Ectodermal cell (in vitro differentiated cells): ENCODE measurements at regions not wholly inside any gene's neighbourhood (a gene's known extent, or its start where the extent isn't known, plus 50 kb on each side); places are given as distances from the start of the nearest gene placed in this dataset.

Experiments
- H3K27ac ChIP-seq: 2 replicates; pipeline ENCODE4 v1.7.0; 2013; ENCODE audit warnings: mild to moderate bottlenecking, low read depth, low read length; ENCODE audit not compliant: insufficient read depth, poor library complexity, severe bottlenecking
- H3K27me3 ChIP-seq: 2 replicates; pipeline ENCODE4 v1.7.0; 2013; ENCODE audit warnings: mild to moderate bottlenecking, low read length; ENCODE audit not compliant: insufficient read depth, control insufficient read depth, poor library complexity, severe bottlenecking
- H3K36me3 ChIP-seq: one replicate; pipeline ENCODE4 v1.7.0; 2013; ENCODE audit warnings: low read length; ENCODE audit not compliant: control insufficient read depth, insufficient read depth
- H3K4me1 ChIP-seq: one replicate; pipeline ENCODE4 v1.7.0; 2013; ENCODE audit warnings: low read length; ENCODE audit not compliant: control insufficient read depth, insufficient read depth
- H3K4me3 ChIP-seq: 2 replicates; pipeline ENCODE4 v1.7.0; 2013; ENCODE audit warnings: low read depth, low read length, control low read depth; ENCODE audit not compliant: insufficient read depth
- H3K9me3 ChIP-seq: 2 replicates; pipeline ENCODE4 v1.7.0; 2013; ENCODE audit warnings: mild to moderate bottlenecking, low read length, moderate library complexity; ENCODE audit not compliant: control insufficient read depth
- WGBS, 2 experiments: methylation state at CpG; one replicate each; pipeline ENCODE4 v1.1.7; 2013; ENCODE audit warnings: missing lambda C conversion rate in 2 of 2; 5-methylcytosine and 5-hydroxymethylcytosine counted together

DNA sequence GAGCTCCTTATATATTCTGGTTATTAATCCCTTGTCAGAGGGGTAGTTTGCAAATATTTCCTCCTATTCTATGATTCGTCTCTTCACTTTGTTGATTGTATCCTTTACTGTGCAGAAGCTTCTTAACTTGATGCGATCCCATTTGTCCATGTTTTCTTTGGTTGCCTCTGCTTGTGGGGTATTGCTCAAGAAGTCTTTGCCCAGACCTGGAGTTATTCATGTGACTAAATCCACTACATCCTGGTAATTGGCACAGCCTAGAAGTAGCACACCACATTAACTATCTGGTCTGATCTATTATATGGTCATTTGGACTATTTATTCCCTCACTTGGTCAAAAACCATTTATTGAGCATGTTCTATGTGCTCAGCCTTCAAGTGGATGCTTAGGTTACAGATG is 164.8 kb upstream of the ATP11B start:
- H3K4me3 ChIP-seq = no peak overlapping the region
- no peaks in the 10 kb centered on the region for H3K27me3 ChIP-seq
- no peaks in the 10 kb centered on the region for H3K4me1 ChIP-seq
- no peak overlapping the region for H3K27ac ChIP-seq
- H3K36me3 ChIP-seq = no peaks in the 10 kb centered on the region
- no peaks in the 10 kb centered on the region for H3K9me3 ChIP-seq
- WGBS, 2 experiments = 95 to 100% methylated on average over 2 of the region's 2 CpGs

DNA sequence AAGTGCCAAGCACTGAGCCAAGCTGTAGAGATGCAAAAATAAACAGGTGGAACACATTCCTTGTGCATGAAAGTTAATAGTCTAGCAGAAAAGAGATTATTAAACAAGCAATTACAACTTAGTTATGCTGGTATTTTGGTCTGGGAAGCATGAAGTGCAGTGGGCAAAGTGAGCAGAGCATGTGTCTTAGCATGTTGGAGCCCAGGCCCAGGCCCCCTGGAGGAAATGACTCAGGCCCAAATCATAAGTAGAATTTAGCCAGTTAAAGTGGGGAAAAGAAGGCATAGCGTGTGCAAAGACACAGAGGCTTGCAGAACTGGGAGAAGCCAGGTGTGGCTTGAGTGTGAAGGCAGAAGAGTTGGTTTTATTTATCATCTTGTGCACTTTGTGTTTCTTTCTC is 163.8 kb upstream of the ATP11B start:
- no peak overlapping the region for H3K4me3 ChIP-seq
- H3K4me1 ChIP-seq = no peaks in the 10 kb centered on the region
- H3K27ac ChIP-seq = no peak overlapping the region
- WGBS, 2 experiments = 92 to 93% methylated on average over 1 of the region's 1 CpG
- no peaks in the 10 kb centered on the region for H3K27me3 ChIP-seq
- no peaks in the 10 kb centered on the region for H3K36me3 ChIP-seq
- H3K9me3 ChIP-seq = no peaks in the 10 kb centered on the region

DNA sequence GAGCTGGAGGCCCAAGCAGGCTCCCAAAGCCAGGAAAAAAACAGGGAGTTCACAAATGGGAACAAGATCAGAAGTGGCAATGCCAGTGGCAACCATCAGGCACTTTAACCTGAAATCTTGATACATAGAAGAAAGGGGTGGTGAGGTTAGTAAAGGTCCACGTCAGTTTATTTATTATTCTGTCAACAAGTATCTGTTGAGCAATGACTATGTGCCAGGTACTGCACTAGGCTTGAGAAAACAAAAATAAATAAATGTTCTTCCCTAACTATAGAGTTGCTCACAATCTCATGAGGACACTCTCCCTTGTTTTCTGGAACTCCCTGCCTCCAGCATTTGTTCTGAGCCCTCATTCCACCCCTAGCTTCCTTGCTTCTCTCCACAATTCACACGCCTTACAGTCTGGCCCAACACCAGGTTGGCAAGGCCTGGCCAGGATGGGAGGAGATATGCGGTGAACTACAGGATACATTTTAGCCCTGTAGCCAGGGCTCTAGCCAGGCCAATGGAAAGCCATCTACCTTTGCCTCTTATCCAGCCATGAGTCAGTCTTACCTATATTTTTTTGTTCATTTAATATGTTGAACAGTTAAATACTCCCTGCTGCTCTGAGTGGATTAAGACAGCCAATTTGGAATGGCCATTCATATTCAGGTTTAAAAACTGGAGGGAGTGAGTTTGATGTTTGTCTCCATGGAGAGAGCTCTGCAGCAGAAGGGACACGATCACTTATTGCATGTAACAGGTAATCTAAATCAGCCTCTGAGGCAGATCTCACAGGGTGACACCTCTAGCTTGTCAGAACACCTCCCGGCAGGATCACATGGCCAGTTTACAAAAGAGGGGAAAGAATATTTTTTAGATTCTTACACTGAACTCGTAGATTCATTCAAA is 161.9 kb upstream of the ATP11B start:
- no peak overlapping the region for H3K27ac ChIP-seq
- H3K4me1 ChIP-seq = no peaks in the 10 kb centered on the region
- no peaks in the 10 kb centered on the region for H3K9me3 ChIP-seq
- WGBS, 2 experiments = 90 to 92% methylated on average over 6 of the region's 6 CpGs
- H3K36me3 ChIP-seq = no peaks in the 10 kb centered on the region
- H3K4me3 ChIP-seq = no peak overlapping the region
- H3K27me3 ChIP-seq = no peaks in the 10 kb centered on the region

DNA sequence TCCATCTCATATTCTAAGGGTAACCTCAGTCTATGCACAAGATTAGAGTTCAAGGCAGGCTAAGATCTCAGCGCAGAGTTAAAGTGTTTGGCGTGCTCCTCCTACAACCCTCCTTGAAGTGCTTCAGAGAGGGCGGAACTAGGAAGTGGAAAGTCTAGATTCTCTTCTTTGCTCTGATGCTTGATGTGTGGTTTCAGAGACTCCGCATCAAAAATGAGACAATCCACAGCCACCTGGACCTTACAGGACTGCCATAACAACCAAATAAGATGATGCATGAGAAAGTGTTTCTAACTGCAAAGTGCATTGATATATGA is 161.3 kb upstream of the ATP11B start:
- Histone ChIP-seq H3K27me3 (no peaks in the 10 kb centered on the region), H3K9me3 (no peaks in the 10 kb centered on the region), H3K4me3 (no peak overlapping the region), H3K4me1 (no peaks in the 10 kb centered on the region), H3K27ac (no peak overlapping the region), H3K36me3 (no peaks in the 10 kb centered on the region)
- WGBS, 2 experiments = 93 to 96% methylated on average over 4 of the region's 4 CpGs

DNA sequence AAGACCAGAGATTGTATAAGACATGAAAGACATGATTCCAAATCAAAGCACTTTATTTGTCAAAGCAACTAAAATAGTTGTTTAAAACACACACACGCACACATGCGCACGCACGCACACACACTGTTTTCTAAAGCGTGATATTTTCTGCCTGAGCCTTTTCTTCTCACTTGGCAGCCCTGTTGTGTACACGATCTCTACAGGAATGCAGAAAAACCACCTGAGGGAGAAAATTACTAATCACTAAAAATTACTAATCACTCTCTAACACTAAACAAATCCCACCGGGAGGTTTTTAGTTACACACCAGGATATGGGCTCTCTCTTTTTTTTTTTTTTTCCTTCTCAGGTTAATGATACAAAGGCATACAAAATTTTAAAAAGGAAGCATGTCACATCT is 160.1 kb upstream of the ATP11B start:
- no peaks in the 10 kb centered on the region for H3K9me3 ChIP-seq
- H3K4me3 ChIP-seq = no peak overlapping the region
- no peak overlapping the region for H3K27ac ChIP-seq
- H3K36me3 ChIP-seq = no peaks in the 10 kb centered on the region
- H3K27me3 ChIP-seq = no peaks in the 10 kb centered on the region
- WGBS, 2 experiments = 95 to 97% methylated on average over 7 of the region's 7 CpGs
- H3K4me1 ChIP-seq = no peaks in the 10 kb centered on the region

DNA sequence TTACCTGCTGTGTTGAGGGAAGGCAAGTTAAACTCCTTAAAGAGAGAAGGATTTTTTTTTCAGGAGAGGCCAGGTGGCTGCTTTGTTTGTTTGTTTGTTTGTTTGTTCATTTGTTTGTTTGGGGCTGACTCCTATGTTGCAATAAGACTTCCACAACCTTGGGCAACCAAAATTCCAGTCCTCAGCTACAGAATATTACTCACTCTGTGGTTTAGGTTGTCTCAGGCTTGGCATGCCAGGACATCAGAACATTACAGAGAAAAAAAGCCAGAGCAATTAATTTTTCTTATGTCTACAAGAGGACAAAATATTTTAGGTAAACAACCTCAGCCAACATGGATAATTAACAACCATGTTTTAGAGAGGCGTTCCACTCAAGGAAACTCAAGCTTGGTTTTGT is 156.7 kb upstream of the ATP11B start:
- Histone ChIP-seq H3K27ac (no peak overlapping the region), H3K9me3 (no peaks in the 10 kb centered on the region), H3K4me1 (no peaks in the 10 kb centered on the region), H3K4me3 (no peak overlapping the region), H3K27me3 (no peaks in the 10 kb centered on the region), H3K36me3 (no peaks in the 10 kb centered on the region)
- no CpG with 5 or more reads among the region's 1 CpG for WGBS, 2 experiments

DNA sequence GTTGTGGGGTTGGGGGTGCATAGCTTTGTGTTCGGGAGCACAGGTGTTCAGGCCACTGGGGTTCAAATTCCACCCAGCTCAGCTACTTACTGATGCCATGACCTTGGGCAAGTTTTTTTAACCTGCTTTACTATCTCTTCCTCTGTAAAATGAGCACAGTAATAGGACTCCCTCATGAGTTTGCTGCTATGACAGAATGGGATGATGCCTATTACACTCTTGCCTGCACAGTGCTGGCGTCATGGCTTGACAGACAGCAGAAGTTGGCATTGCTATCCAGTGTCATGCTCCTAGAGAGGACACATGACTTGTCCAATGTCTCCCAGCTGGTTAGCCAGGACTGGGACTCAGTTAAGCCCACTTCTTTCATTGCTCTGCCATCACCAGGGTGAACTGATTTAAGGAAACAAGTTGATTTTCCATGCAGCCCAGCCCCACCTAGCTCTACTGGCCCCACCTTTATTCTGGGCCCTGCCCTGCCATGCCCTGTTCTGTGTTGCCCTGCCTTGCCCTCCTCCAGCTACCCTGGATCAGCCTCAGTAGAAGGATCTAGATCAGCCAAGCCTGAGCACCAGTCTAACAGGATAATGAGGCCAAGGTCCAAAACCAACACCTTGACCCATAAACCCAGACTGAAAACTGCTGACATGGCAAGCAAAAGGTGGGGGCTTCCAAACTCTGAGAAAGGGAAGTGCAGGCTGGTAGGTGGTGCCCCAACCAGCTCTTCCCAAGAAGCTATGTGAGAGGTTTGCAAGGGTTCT is 155.8 kb upstream of the ATP11B start:
- Histone ChIP-seq H3K9me3 (no peaks in the 10 kb centered on the region), H3K4me3 (no peak overlapping the region), H3K27me3 (no peaks in the 10 kb centered on the region), H3K4me1 (no peaks in the 10 kb centered on the region), H3K27ac (no peak overlapping the region), H3K36me3 (no peaks in the 10 kb centered on the region)
- WGBS, 2 experiments = 96 to 99% methylated on average over 2 of the region's 2 CpGs

DNA sequence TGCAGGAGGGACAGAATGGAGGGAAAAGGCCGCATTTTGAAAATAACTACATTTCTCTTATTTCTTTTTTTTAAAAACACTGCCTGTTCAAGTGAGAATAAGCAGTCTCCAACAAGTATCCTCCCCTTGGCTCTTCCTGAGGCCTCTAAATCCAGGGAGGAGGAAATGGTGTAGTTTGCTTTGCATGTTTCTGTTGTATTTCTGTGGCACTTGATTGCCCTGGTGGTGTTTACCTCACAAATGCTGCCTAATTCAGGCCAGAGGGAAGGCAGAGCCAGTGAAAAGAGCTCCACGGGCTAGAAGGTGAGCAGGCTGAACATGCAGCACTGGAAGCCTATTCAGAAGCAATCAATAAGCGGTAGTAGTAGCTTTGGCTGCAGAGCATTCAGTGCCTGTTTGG is 149.3 kb upstream of the ATP11B start:
- H3K27me3 ChIP-seq = no peaks in the 10 kb centered on the region
- no peaks in the 10 kb centered on the region for H3K36me3 ChIP-seq
- H3K9me3 ChIP-seq = no peaks in the 10 kb centered on the region
- H3K27ac ChIP-seq = peak overlapping the region; percentile 20
- WGBS, 2 experiments = 83 to 92% methylated on average over 3 of the region's 3 CpGs
- no peaks in the 10 kb centered on the region for H3K4me1 ChIP-seq
- no peak overlapping the region for H3K4me3 ChIP-seq

DNA sequence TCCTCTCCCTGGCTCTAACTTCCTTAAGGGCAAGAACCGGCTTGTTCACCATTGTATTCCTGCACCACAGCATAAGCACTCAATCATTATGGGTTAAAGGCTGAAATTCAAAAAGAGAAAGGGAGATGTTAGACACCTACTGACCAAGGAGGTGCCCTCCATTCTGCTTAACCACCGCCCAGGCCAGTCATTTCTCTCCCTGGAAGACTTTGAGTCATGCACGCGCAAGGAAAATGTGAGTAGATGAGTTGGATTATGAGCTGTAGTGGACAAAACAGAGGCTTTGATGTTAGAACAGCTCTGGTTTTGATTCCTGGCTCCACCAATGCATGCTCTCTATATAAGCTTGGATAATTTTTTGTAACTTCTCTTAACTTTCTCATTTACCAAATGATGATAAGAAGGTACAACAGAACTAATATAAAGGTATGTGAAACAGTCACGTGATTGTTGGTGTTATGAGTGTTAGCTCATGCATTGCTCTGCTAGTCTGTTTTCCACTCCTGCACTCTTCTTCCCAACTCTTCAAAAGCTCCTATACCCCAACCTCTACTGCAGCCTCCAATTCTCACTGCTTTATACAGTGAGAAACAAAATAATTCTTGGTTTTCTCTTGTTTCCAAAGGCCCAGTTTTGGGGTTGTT is 148.4 kb upstream of the ATP11B start:
- no peak overlapping the region for H3K4me3 ChIP-seq
- no peaks in the 10 kb centered on the region for H3K27me3 ChIP-seq
- H3K9me3 ChIP-seq = no peaks in the 10 kb centered on the region
- WGBS, 2 experiments = 93 to 96% methylated on average over 3 to 5 of the region's 5 CpGs
- H3K27ac ChIP-seq = no peak overlapping the region
- no peaks in the 10 kb centered on the region for H3K36me3 ChIP-seq
- no peaks in the 10 kb centered on the region for H3K4me1 ChIP-seq

DNA sequence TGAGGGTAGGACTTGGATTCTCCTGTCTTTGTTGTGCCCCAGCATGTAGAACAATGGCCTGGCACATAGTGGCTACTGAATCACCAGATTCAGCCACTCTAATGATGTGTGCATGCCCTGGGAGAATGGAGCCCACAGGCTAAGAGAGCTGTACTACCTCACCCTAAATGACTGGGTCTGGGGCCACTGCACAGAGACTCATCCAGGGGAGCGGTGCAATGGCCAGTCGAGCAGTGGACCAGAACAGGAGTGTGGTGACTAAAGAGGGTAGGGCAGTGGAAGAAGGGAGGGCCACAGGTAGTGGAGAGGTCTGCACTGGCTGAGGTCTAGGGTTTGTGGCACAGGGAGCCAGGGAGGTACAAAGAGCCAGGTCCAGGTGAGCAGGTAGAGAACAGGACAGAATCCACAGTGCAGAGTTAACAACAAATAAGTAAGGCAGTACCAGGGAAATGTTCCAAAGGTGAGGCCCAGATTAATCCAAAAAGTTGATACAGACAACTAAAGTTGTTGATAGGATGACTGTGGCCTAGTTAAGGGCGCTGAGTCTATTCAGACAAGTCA is 142.7 kb upstream of the ATP11B start:
- Histone ChIP-seq H3K4me1 (no peaks in the 10 kb centered on the region), H3K4me3 (no peak overlapping the region), H3K36me3 (no peaks in the 10 kb centered on the region), H3K27ac (no peak overlapping the region), H3K27me3 (no peaks in the 10 kb centered on the region), H3K9me3 (no peaks in the 10 kb centered on the region)
- 92 to 99% methylated on average over 3 of the region's 3 CpGs for WGBS, 2 experiments
